Skin of body (tissue), 1 donor: ENCODE measurements at regions not wholly inside any gene's neighbourhood (a gene's known extent, or its start where the extent isn't known, plus 50 kb on each side); places are given as distances from the start of the nearest gene placed in this dataset.
A peak's percentile ranks its signal among the peaks of the same experiment; 100 is the strongest.

Experiments
- DNase-seq: peaks from one replicate; lab custom pipeline; 2025; lab: John Stamatoyannopoulos, UW

DNA sequence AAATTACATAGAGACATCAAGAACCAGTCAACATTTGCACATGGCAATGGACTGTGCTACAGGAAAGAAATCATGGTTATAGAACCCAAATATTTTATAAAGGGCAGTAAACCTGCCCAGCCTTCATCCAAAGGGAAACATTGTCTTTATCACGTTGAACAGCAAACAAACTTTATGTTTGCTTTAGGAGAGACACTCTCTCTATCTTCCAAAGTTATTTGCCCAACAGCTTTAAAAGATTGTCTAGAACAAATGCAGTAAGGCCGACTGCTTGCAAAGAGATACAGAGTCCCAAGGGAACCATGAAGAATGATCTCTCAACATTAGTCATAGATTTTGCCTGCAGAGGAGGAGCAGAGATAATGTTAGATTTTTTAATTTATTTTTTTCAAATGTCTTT, 1323.5 kb upstream of the SLC10A2 start:
- no peak for DNase-seq

DNA sequence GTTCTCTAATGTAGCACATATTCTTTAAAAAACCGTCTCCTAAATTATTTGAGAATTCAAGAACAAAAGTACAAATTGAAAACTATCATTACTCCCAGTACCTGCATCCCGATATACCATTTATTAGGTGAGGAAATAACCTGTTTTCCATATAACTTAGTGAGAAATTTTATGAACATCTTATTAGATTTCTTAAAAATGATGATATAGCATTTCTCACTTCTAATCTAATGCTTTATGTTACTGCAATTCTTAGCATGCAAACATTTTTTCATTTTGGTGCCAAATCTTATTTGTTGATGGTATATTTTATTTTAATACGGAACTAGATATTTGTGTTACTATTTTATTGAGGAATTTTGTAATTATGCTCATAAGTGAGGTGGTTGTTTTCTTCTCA, 1321.3 kb upstream of the SLC10A2 start:
- no peak for DNase-seq

DNA sequence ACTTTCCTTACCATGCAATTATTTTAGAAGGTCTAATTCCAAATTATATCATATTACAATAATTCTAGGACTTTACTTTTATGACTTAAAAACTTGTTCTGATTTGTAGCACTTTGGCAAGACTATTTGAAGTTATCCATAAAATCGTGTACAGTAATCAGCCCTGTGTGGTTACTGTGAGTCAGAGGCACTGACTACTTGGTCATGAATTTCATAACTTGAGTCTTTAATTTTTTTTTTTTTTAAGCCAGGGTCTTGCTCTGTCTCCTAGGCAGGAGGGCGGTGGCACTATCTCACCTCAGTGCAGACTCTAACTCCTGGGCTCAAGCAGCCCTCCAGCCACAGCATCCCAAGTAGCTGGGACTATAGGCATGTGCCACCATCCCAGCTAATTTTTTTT, 1319.2 kb upstream of the SLC10A2 start:
- DNase-seq, result no peak

DNA sequence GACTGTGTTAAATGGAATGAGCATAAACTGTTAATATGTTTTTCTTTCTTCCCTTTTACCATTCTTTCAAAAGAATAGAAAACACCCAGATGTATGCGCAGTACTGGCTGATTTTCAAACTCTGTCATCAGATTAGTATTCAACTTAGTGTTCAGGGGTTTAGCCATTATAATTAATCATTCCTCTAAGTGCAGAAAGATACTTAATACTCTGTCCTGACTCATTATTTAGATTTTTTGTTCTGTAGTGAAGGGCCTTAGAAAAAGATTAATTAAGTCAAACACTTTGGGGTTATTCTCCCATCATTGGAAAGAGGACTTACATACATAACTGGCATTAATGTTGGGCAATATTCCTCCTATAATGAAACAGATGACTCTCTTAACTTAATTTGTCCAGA, 1316.7 kb upstream of the SLC10A2 start:
- no peak for DNase-seq

DNA sequence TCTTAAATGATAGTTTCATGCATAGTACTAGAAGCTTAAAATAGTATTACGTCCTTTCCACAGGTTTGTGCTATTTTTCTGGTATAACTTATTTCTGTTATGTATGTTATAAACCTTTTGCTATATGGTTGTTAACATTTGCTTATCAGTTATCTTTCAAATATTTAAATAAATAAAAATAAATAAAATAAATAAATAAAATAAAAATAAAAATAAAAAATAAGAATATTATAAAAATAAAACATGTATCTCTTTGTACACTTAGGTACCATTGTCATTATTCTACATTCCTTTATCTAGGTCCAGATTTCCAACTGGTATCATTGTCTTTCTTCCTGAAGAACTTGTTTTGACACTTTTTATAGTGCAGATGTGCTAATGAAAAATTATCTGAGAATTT, 1310.4 kb upstream of the SLC10A2 start:
- DNase-seq, result no peak

DNA sequence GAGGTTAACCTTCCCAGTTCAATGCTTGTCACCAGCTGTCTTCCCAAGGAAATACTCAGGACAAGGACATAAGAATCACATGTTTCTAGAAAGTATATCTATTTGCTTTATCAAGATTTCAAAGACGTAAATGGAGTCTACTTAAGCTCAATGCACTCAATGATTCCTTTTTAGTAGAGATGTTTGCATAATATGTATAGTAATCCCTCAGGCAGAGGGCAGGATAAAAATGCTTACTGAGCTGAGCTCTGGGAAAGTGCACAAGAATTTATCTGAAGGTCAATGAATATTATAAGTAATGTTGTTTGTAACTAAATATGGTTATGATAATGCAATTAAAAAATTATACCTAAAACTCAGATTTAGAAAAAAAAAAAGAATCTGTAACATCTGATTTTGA, 1309.4 kb upstream of the SLC10A2 start:
- DNase-seq, result no peak

DNA sequence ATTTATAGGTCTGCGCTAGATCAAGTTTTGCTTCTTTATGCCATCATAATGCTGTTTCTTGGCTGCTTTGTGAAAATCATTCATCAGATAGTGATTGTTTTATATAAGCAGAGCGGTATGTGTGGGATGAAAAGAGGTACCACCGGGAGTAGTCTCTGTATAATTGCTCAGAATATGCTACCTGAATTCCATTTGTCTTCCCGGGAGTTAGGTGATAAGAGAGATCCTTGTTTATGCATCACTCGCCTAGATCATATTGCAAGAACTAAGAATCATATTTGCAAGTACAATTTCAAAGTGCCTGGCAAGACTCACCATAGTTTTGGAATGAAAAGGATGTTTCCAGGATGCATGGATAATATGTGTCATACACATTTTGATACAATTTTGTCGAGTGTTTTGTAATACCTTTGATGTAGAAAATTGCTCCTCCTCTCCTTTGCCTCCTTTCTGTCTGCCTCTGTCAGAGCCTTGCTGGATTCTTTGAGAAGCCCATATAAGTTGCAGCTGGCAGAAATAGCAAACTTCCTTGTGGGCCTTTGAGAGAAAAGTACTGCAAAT, 1306.0 kb upstream of the SLC10A2 start:
- no peak for DNase-seq

DNA sequence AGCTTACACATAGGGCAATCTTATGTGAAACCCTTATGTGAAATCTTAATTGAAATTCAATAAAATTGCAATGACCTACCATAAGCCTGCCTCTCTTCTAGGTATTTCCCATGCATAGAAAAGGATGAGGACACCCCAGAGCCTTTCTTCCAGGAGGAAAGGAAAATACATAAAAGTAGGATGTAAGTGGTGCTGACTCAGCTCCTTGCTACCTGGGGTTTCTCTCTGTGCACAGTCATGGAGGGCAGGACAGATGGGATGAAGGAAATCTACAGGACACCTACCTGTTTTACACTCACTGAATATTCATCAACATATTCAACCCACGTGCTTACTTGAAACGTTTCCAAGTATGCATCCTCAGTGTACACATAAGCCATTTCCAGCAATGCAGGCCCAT, 1299.2 kb upstream of the SLC10A2 start:
- no peak for DNase-seq

DNA sequence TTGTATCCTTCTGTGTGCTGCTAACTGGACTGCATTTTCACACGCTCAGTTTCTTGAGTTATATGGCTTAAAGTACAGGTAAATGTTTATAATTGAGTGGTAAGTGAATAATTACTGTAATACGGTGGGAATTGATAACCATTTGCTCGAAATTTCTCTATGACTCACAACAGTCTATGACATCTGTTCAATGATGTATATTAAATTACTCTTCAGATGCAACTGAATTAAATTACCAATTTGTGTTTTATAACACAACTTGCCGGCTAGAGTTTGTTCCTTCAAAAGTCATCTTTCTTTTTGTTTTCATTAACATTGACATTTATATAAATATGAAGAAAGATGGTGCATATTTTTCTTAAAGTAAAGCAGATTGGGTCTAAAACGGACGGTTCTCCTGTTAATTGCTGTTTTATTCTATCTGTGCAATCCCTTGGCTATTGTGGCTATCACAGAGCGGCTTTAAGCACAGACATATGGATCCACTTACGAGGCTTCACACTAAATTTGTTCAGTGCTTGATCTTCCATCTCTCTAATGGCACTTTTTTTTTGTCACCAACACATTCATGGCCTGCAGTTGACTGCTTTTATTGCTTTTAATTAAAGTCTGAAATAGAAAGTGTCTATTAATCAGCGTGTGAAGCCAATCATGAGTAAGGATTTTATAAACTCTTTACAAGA, 1291.6 kb upstream of the SLC10A2 start:
- DNase-seq, result no peak

DNA sequence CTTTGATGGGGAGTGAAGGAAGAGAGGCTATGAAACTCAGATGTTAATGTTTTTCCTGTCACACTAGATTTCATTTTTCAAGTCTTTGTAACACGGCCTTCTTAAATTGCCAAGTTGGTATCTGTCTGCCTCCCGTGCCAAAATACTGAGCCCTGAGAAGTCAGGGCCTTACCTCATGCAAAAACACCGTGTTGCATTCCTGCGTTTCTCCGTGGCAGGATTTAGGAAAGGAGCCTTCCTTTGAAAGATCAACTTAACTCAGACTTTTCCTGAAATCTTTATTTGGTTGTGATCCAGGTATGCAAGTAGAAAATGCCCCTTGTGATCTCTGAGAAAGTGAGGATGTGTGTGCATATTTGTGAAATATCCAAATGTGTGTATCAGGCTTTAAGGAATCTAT, 1291.0 kb upstream of the SLC10A2 start:
- no peak for DNase-seq

DNA sequence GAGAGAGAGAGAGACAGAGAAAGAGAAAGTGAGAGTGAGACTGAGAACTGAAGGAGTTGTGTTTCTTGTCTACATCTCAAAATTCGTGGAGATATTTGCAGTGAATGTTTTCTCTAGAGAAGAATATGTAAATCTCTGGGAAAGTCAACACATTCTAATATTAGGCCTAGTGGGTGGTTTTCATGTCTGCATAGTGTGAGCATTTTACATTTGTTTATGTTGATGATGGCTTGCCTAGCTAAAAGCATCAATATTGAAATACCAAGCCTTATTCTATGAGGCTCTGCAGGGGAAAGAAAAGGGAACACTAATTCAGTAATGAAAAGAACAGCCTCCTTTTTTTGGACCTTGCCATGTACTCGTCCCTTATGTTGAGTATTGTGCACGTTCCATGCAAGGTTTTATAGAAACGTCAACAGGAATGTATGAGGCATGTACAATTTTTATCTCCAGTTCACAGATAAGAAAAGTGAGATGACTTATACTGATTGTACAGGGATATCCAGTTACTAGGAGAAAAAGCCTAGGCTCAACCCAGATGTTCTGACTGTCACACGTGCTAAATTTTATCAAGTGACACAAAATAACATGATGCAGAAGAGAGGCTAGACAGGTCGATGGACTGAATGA, 1288.9 kb upstream of the SLC10A2 start:
- DNase-seq, result no peak

DNA sequence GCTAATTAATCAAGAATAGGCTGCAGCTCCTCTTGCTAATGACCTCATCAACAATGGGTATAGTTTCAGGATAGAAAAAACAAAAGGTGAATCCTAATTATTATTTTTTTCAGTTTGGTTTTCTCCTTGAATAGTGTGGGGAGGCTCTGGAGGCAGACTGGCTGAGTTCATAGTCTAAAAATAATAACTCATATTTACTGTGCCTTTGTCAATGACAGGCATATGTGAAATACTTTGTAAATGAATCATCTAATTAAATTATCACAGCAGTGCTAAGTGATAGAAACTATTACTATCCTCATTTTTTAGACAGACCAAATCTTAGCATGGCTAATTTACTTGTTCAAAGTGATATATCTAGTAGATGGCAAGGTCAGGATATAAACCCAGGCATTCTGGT, 1261.0 kb upstream of the SLC10A2 start:
- no peak for DNase-seq

DNA sequence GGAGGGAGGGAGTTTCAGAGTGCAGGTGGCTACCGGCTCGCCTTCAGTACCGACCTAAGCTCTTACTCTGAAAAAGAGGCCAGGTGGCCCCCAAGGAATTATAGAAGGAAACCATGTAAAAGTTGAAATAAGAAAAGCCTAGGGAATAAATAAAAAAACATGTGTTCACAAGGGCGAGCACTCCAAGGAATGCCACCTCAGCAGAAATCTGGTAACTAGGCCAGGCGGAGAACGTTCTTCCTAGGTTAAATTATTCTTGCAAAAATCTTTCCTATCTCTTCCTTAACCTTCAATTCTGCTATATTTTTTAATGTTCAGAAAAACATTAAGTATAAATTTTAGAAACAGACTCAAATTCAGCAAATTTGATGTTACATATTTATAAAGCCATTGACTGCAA, 1260.3 kb upstream of the SLC10A2 start:
- DNase-seq, result no peak

DNA sequence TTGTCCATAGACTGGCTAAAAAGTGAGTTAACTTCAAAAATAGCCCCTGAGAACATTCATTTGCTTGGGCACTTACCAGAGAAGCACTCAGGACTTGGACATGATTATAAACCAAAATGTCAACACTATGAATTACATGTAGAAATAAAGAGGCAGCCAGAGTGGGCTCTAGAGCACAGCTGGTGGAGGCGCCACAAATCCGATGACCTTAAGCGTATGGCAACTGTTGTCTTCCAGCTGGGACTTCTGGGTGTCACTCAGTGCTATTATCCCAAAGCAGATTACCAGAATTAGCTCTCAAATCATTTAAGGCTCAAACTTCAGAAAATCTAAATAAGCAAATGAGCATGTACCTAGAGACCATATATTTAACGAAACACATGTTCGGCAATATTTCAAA, 1255.5 kb upstream of the SLC10A2 start:
- DNase-seq, result no peak

DNA sequence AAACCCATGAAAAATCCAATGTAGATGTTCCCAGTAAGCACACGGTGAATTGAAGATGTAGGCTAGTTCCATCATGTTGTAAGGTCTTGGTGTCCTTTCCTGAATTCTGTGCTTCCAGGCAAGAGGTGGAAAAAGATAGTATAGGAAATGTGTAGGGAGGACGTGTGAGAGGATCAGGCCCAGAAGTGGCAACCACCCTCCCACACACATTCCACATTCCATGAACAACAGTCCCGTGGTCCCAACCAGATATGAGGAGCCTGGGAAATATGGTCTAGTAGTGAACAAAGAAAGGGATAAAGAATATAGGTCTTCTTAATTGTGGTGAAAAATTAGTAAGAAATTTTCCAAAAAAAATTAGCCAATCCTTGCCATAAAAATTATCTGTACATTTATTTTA, 1254.2 kb upstream of the SLC10A2 start:
- DNase-seq, result no peak

DNA sequence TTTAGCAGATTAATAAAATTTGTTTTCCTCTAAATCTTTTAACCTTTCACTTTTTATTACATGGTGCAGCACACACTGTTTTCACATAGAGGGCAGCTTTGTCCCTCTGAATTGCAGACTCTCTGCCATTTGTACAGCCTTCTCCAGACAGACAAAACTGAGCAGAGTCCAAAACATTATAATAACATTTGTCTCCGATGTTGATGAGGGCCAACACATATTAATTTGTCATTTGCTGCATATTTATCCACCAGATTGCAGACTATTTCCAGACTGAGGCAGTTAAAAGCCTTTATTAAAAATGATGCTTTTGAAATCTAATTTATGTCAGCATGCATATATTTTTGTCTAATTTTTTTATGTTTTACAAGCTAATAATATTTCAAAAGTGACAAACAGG, 1251.9 kb upstream of the SLC10A2 start:
- DNase-seq, result peak; percentile 68

DNA sequence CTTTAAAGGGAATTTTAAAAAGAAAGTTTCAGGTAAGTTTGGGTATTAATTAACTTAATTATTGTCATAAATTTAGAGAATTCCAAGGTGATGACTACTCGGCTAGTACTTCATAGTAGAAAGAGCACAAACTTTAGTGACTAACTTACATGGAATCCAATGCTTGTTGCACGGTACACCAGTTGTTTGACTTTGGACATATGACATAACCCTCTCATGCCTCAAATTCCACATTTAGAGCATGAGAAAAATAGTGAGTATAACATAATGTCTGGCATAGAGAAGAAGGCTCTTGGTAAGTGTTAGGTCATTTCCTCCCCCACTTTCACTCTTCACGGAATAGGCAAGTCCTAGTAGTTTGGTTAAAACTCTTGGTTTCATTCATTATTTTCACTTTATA, 1249.4 kb upstream of the SLC10A2 start:
- DNase-seq, result no peak

DNA sequence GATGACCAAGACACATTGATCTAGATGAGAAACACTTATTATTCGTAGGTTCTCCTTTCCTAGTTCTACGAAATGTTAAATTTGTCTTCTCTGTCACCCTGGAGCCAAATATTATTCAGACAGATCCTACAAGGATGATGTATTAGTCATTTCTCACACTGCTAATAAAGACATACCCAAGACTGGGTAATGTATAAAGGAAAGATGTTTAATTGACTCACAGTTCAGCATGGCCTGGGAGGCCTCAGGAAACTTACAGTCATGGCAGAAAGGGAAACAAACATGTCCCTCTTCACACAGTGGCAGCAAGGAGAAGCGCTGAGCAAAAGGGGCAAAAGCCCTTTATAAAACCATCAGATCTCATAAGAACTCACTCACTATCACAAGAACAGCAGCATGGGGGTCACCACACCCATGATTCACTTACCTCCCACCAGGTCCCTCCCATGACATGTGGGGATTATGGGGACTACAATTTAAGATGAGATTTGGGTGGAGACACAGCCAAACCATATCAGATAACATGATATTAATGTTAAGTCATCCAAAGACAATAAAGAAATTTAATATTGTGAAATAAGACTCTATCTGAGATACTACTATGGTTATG, 1248.8 kb upstream of the SLC10A2 start:
- DNase-seq, result no peak

DNA sequence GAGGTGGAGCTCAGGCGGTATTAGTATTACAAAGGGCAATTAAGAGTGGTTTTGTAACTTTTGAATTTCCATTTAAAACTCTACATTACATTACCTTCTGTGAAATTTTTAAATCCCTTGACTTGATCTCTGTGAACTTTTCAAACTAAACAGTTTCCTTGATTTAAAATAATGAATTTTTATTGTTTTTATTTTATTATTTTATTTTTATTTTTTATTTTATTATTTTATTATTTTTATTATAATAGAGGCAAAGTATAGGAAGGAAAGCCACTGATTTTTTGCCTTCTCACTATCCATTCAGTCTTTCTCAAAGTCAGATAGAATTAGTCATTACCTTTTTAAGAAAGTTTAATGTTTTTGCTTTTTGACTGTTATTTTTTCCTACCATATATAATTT, 1248.1 kb upstream of the SLC10A2 start:
- DNase-seq, result no peak

DNA sequence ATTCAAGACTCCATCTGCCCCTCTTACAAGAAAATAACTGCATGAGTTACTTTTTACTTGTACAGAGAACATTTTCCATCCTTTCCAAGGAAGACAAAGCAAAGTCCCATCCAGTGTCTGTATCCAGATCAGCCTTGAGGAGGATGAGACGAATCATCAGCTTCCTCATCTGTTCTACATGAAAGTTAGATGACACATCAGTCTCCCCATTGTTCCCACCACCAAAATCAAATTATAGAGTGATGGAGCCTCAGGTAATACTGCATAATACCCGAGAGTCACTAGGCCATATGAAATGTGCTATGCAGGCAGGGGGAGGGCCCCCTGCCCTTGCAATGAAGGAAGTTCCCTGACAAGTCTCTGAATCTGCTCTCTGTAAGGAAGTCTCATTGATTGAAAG, 1244.6 kb upstream of the SLC10A2 start:
- DNase-seq, result no peak

DNA sequence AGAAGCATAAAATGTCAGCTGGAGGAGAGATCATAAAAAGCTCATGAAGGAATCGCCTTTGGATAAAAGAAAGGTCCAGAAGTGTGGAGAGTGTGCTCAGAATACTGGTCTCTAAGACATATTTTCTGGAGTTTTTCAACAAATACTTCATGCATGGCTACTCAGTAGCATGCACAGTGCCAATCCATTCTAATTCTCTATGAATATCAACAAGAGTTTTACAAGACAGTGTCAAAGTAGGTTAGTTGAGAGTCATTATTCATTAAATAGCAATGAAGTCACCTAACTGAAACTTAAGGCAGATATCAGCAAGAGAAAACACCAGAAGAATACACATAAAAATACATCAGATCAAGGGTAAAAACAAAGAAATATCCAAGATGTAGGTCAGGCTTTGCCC, 1243.2 kb upstream of the SLC10A2 start:
- DNase-seq, result no peak

DNA sequence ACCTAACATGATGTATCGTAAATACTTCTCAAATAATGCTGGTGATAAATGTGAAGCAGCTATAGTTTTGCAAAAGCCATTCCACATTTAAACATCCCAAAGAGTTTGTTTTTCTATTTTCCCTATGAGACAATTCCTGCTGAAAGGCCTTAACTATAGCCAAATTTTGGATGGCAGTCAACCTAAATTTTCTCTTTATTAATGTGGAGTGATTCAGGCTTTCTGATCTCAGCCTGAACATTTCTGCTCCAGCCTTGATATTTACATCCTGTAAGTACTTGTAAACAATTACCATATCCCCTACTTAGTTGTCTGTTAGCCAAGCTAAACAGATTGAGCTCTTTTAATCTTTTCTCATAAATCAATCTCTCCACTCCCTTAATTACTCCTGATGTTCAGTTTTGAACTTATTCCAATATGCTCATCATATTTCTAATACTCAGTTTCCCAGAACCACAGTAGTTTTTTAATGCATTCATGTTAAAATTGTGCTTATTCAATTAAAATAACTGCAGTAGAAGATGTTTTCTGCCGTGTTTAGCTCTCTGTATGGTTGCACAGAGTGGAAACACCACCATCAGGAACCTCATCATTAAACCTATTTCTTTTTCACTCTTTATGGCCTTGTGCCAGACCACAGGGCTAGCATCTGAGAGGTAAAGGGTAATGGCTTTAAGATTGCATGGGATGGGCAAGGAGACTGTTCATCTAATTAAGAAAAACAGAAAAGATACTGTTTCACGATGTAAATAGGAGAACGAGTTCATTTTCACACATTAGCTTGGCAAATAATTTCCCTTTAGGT, 1235.2 kb upstream of the SLC10A2 start:
- peak; percentile 28 for DNase-seq
